ENCODE measurements at regions not wholly inside any gene's neighbourhood (a gene's known extent, or its start where the extent isn't known, plus 50 kb on each side); places are given as distances from the start of the nearest gene placed in this dataset.

GRCh38 chr3:148584438-148584837 lies 113.3 kb upstream of the AGTR1 start:
- no peak for DNase-seq (ENCODE audit: low spot score)

- no peak for DNase-seq (ENCODE audit: low spot score)
Observed at GRCh38 chr3:148585671-148586379, 111.9 kb upstream of the AGTR1 start.

- DNase-seq (ENCODE audit: low spot score): no peak
Observed at GRCh38 chr3:148588291-148588690, 109.4 kb upstream of the AGTR1 start.

GRCh38 chr3:148591525-148591924 lies 106.2 kb upstream of the AGTR1 start:
- DNase-seq (ENCODE audit: low spot score): no peak

- DNase-seq (ENCODE audit: low spot score): no peak
Observed at GRCh38 chr3:148598619-148599018, 99.1 kb upstream of the AGTR1 start.

GRCh38 chr3:148599481-148599880 lies 98.2 kb upstream of the AGTR1 start:
- no peak for DNase-seq (ENCODE audit: low spot score)

GRCh38 chr3:148600440-148600839 lies 97.3 kb upstream of the AGTR1 start:
- DNase-seq (ENCODE audit: low spot score): no peak

GRCh38 chr3:148600902-148601765 lies 96.6 kb upstream of the AGTR1 start:
- DNase-seq (ENCODE audit: low spot score): no peak

GRCh38 chr3:148601766-148602685 lies 95.7 kb upstream of the AGTR1 start:
- DNase-seq (ENCODE audit: low spot score): no peak

- DNase-seq (ENCODE audit: low spot score): no peak
Observed at GRCh38 chr3:148604270-148605085, 93.2 kb upstream of the AGTR1 start.

- no peak for DNase-seq (ENCODE audit: low spot score)
Observed at GRCh38 chr3:148605521-148605920, 92.2 kb upstream of the AGTR1 start.

- DNase-seq (ENCODE audit: low spot score): no peak
Observed at GRCh38 chr3:148606979-148607378, 90.7 kb upstream of the AGTR1 start.

GRCh38 chr3:148607491-148607890 lies 90.2 kb upstream of the AGTR1 start:
- no peak for DNase-seq (ENCODE audit: low spot score)

- no peak for DNase-seq (ENCODE audit: low spot score)
Observed at GRCh38 chr3:148612278-148612677, 85.4 kb upstream of the AGTR1 start.

GRCh38 chr3:148615382-148615781 lies 82.3 kb upstream of the AGTR1 start:
- DNase-seq (ENCODE audit: low spot score): no peak

GRCh38 chr3:148625095-148625736 lies 72.5 kb upstream of the AGTR1 start:
- DNase-seq (ENCODE audit: low spot score): no peak

- no peak for DNase-seq (ENCODE audit: low spot score)
Observed at GRCh38 chr3:148625991-148626390, 71.7 kb upstream of the AGTR1 start.

- no peak for DNase-seq (ENCODE audit: low spot score)
Observed at GRCh38 chr3:148629006-148629405, 68.7 kb upstream of the AGTR1 start.

GRCh38 chr3:148631124-148631903 lies 66.4 kb upstream of the AGTR1 start:
- DNase-seq (ENCODE audit: low spot score): no peak

GRCh38 chr3:148641722-148642121 lies 56.0 kb upstream of the AGTR1 start:
- no peak for DNase-seq (ENCODE audit: low spot score)
